Astrocyte of the cerebellum (primary cell): ENCODE measurements at regions not wholly inside any gene's neighbourhood (a gene's known extent, or its start where the extent isn't known, plus 50 kb on each side); places are given as distances from the start of the nearest gene placed in this dataset.

Experiments used
- DNase-seq: peaks from one replicate; pipeline ENCODE4 v3.0.0-alpha.2; 2011; ENCODE audit warnings: low read depth
- H3K4me3 ChIP-seq: 2 replicates; pipeline ENCODE4 v1.5.1; 2011; ENCODE audit warnings: mild to moderate bottlenecking, low read depth, low read length, moderate library complexity
- CTCF ChIP-seq: IDR thresholded peaks from 2 replicates; pipeline ENCODE4 v1.5.1; 2012; ENCODE audit warnings: low read length, low read depth, moderate library complexity, mild to moderate bottlenecking; ENCODE audit errors: missing control alignments
- in situ Hi-C: cut with HindIII; loops from 2 replicates; pipeline ENCODE4 v1.10.0; 2017; ENCODE audit warnings: low sequenced_read_pairs

GRCh38 chr11:129733384-129733783, 82.3 kb upstream of the TMEM45B start:
- DNase-seq = no peak
- H3K4me3 ChIP-seq = no peak overlapping the region
- no peak for TF ChIP-seq CTCF
- in situ Hi-C loops = no loop called here

DNA sequence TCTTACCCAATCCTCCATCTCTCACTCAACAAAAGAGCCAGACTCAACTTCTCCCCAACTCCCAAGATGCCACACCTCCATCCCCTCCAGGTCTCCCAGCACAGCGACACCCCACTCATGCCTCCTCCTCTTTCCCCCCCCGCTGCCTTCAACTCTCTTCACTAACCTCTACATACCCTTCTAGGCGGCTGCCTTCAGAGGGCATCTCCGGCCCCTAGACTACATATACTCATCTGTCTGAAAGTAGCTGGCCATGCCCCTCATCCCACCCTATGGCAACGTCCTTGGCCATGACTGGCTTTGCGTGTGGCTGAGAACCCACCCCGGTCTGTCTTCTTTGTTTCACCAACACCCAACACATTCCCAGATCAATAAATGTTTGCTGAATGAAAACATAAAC, 81.7 kb upstream of the TMEM45B start:
- no peak for TF ChIP-seq CTCF
- DNase-seq = no peak
- in situ Hi-C loops = no loop called here
- H3K4me3 ChIP-seq = no peak overlapping the region

DNA sequence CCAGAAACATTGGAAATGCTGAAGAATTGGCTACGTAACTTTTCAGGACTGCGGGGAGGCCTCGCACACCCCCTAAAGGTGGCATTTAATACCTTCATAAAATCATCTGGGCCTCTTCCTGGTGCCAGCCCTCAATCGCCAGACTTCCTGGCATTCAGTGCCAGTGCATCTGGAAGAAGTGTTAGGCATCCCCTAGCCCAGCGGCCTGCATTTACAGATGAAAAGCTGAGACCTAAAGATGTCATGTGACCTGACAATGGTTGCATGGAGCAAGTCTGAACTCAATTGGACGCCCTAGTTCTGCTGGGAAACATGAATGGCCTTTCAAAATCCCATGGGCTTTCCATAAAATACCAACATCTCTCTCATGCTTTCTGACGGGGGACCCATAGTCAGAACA, 81.0 kb upstream of the TMEM45B start:
- TF ChIP-seq CTCF = no peak
- in situ Hi-C loops = no loop called here
- DNase-seq = no peak
- H3K4me3 ChIP-seq = no peak overlapping the region

DNA sequence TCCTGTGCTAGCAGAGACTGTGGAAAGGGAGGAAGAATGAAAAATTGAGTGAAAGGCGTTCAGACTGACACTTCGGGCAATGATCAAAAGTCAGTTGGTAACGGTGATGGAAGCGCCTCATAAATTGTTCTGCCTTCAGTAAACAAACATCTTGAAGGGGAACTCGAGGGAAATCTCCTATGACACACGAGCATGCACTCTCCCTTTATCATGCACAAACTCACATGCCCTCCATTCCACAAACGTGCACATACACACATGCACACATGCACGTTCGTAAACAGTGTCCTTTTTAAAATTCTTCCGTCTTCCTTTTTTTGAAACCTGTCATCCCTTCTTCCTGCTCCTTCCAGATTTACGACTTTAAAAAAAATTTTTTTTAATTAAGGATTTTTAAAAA, 77.8 kb upstream of the TMEM45B start:
- no peak overlapping the region for H3K4me3 ChIP-seq
- in situ Hi-C loops = no loop called here
- no peak for TF ChIP-seq CTCF
- no peak for DNase-seq

DNA sequence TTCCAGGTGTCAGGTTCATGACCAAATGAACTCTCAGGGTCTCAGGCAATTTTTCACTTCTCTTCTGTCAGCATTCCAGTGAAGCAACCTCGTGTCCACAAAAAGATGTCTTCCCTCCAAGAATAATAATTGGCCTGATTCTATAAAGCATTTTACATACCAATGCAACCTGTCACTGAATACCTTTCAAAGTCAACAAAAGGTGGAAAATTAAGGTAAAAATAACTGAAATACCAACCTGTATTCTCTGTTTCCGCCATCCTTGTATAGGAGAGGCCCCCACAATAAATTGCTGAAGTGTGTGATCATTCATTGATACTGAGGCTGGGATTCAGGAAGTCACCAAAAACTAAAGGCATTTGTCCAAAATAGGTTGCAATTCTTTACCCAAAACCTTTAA, 77.4 kb upstream of the TMEM45B start:
- H3K4me3 ChIP-seq = no peak overlapping the region
- in situ Hi-C loops = no loop called here
- no peak for DNase-seq
- no peak for TF ChIP-seq CTCF

DNA sequence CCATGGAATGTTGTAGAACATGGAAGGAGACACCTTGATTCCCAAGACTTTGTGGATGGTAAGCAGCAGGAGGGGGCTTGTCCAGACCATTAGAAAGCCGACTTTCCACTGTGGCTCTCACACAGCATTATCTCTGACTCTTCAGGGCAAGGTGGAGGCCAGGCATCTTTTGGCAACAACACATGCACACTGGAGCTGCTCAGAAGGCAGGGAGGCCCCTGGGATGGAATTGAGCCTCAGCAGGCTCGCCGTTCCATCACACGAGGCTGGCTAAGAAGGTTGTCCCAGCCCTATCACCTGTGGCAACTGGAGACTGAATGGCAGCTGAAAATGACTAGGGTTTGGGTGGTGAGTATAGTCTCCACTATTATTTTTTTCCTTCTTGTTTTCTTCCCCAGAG, 76.3 kb upstream of the TMEM45B start:
- in situ Hi-C loops = no loop called here
- H3K4me3 ChIP-seq = no peak overlapping the region
- no peak for TF ChIP-seq CTCF
- no peak for DNase-seq

- no peak for DNase-seq
- TF ChIP-seq CTCF = no peak
- H3K4me3 ChIP-seq = no peak overlapping the region
- in situ Hi-C loops = no loop called here
Observed at GRCh38 chr11:129740125-129740719, 75.4 kb upstream of the TMEM45B start.
